Transverse colon (tissue), 3 donors: ENCODE measurements at regions not wholly inside any gene's neighbourhood (a gene's known extent, or its start where the extent isn't known, plus 50 kb on each side); places are given as distances from the start of the nearest gene placed in this dataset.

Experiments used
- CTCF ChIP-seq, 5 experiments: fragments of 200-600 bp in 3 of 5; fragments of 450-650 bp in 2 of 5; sonication (generic) in 3 of 5; IDR thresholded peaks; 1 replicate in 2 of 5; 2 replicates in 3 of 5; pipeline ENCODE4 v1.5.1; 2016 to 2017; ENCODE audit warnings: antibody characterized with exemption in 5 of 5, inconsistent platforms in 3 of 5, mild to moderate bottlenecking in 2 of 5, moderate library complexity in 1 of 5
- POLR2A ChIP-seq: fragments of 450-650 bp; IDR thresholded peaks from one replicate; pipeline ENCODE4 v1.6.1; 2016; ENCODE audit warnings: antibody characterized with exemption, mild to moderate bottlenecking, moderate library complexity

GRCh38 chr3:1967525-1967924 is 131.1 kb upstream of the CNTN4 start:
- TF ChIP-seq POLR2A, result no peak
- TF ChIP-seq CTCF (IDR thresholded peaks at IDR 0.05), result no peak
